SU-DHL-6 (cell line): ENCODE measurements at regions not wholly inside any gene's neighbourhood (a gene's known extent, or its start where the extent isn't known, plus 50 kb on each side); places are given as distances from the start of the nearest gene placed in this dataset.

Source experiments
- H2AFZ ChIP-seq: fragments of 200-600 bp; sonication (generic); 2 replicates; pipeline ENCODE4 v1.6.1; 2014; ENCODE audit warnings: low read depth, mild to moderate bottlenecking, moderate library complexity, mixed read lengths, antibody characterized with exemption, low read length; ENCODE audit not compliant: severe bottlenecking
- H3F3A ChIP-seq: fragments of 200-600 bp; shearing (Covaris generic); 2 replicates; pipeline ENCODE4 v1.6.0; 2016; ENCODE audit warnings: antibody characterized with exemption, mild to moderate bottlenecking; ENCODE audit not compliant: insufficient read depth
- H3K27ac ChIP-seq: fragments of 200-600 bp; sonication (generic); 2 replicates; pipeline ENCODE4 v1.5.1; 2016; ENCODE audit warnings: low read depth, mild to moderate bottlenecking, low read length, moderate library complexity, mixed read lengths
- H3K27me3 ChIP-seq: fragments of 200-600 bp; sonication (generic), shearing (Covaris generic); 2 replicates; pipeline ENCODE4 v1.6.0; 2014; ENCODE audit warnings: mild to moderate bottlenecking, low read length
- H3K36me3 ChIP-seq: fragments of 200-600 bp; sonication (generic); 2 replicates; pipeline ENCODE4 v1.6.1; 2014; ENCODE audit warnings: mild to moderate bottlenecking, low read length, mixed read lengths
- H3K4me2 ChIP-seq: fragments of 300-600, 200-600 bp; shearing (Covaris generic), sonication (generic); 2 replicates; pipeline ENCODE4 v1.6.0; 2014; ENCODE audit warnings: low read length, low read depth, mild to moderate bottlenecking; ENCODE audit not compliant: poor library complexity, severe bottlenecking
- H3K4me3 ChIP-seq: fragments of 200-600 bp; sonication (generic); 2 replicates; pipeline ENCODE4 v1.5.1; 2014; ENCODE audit warnings: antibody characterized with exemption, low read length, mild to moderate bottlenecking, mixed read lengths; ENCODE audit not compliant: insufficient read depth, poor library complexity, severe bottlenecking
- H3K79me2 ChIP-seq: fragments of 200-600 bp; sonication (generic); 2 replicates; pipeline ENCODE4 v1.6.1; 2014; ENCODE audit warnings: mild to moderate bottlenecking, low read length, moderate library complexity; ENCODE audit not compliant: insufficient read depth
- H3K9ac ChIP-seq: fragments of 200-600 bp; sonication (generic); 2 replicates; pipeline ENCODE4 v1.7.0; 2014; ENCODE audit warnings: mild to moderate bottlenecking, low read length
- H3K9me2 ChIP-seq: fragments of 200-600 bp; sonication (generic); replicated peaks from 2 replicates; pipeline ENCODE4 v1.6.1; 2014; ENCODE audit warnings: low read length; ENCODE audit not compliant: insufficient read depth
- H3K9me3 ChIP-seq: fragments of 200-600 bp; sonication (generic); 2 replicates; pipeline ENCODE4 v1.6.1; 2014; ENCODE audit warnings: low read length, mixed read lengths; ENCODE audit not compliant: insufficient read depth
- H4K20me1 ChIP-seq: fragments of 200-600 bp; sonication (generic); 2 replicates; pipeline ENCODE4 v1.6.1; 2014; ENCODE audit warnings: low read depth, mild to moderate bottlenecking, antibody characterized with exemption, low read length, moderate library complexity, mixed read lengths
- CTCF ChIP-seq: fragments of 200-600 bp; sonication (generic); IDR thresholded peaks from one replicate; pipeline ENCODE4 v1.5.1; 2017; ENCODE audit warnings: antibody characterized with exemption, mild to moderate bottlenecking, low read length, moderate library complexity; ENCODE audit not compliant: insufficient read depth, poor library complexity, severe bottlenecking
- EZH2phosphoT487 ChIP-seq: fragments of 200-600 bp; sonication (generic), shearing (Covaris generic); conservative IDR thresholded peaks from 2 replicates; pipeline ENCODE4 v1.6.1; 2018; ENCODE audit warnings: mild to moderate bottlenecking, antibody characterized with exemption, low read length, moderate library complexity, mixed read lengths

DNA sequence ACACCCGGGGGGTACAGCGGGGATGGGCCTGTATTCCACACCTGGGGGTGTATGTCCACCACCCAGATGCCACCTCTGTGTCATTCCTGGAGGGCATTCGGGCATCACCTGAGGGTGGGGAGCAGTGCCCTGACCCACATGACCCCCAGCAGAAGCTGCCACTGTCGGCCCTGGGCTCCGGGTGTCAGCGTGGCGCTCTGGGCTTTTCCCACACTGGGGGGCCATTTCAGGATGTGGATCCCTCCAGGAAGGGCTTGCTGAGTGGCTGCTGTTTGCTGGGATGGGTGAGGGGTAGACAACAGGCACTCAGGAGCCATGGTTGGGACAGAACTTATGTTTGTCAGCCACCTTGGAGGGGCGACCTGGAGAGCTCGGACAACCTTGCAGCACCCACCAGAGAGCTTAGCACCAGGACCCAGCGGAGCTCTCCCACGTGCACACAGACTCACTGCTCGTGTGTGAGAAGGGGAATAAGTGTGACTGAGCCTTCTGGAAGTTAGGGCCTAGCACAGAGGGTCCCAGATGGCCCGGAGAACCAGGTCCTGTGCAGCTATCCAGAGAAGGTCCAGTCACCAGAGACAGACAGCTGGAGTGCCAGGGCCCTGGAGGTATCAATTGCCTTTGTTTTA is 102.7 kb downstream of the METRNL start:
- no peak overlapping the region for H2AFZ ChIP-seq
- no peaks in the 10 kb centered on the region for H3K36me3 ChIP-seq
- TF ChIP-seq CTCF (no peak), EZH2phosphoT487 (no peak)
- H3K4me3 ChIP-seq, result no peak overlapping the region
- no peak overlapping the region for H3K27ac ChIP-seq
- H3K79me2 ChIP-seq, result no peaks in the 10 kb centered on the region
- no peaks in the 10 kb centered on the region for H3K9me2 ChIP-seq
- H3F3A ChIP-seq, result no peaks in the 10 kb centered on the region
- no peak overlapping the region for H3K9ac ChIP-seq
- H3K27me3 ChIP-seq, result no peaks in the 10 kb centered on the region
- no peaks in the 10 kb centered on the region for H4K20me1 ChIP-seq
- H3K4me2 ChIP-seq, result no peak overlapping the region
- no peaks in the 10 kb centered on the region for H3K9me3 ChIP-seq

GRCh38 chr17:83182620-83183101 is 103.3 kb downstream of the METRNL start:
- Histone ChIP-seq H3K9me3 (no peaks in the 10 kb centered on the region), H3F3A (no peaks in the 10 kb centered on the region), H3K79me2 (no peaks in the 10 kb centered on the region), H3K9me2 (no peaks in the 10 kb centered on the region), H3K4me3 (no peak overlapping the region), H3K9ac (no peak overlapping the region), H3K36me3 (no peaks in the 10 kb centered on the region), H3K27ac (no peak overlapping the region), H4K20me1 (no peaks in the 10 kb centered on the region), H3K27me3 (no peaks in the 10 kb centered on the region), H2AFZ (no peak overlapping the region), H3K4me2 (no peak overlapping the region)
- TF ChIP-seq EZH2phosphoT487, result no peak
- TF ChIP-seq CTCF, result no peak

- no peaks in the 10 kb centered on the region for H3K9me3 ChIP-seq
- no peaks in the 10 kb centered on the region for H3K9me2 ChIP-seq
- no peaks in the 10 kb centered on the region for H3K79me2 ChIP-seq
- H4K20me1 ChIP-seq, result no peaks in the 10 kb centered on the region
- H2AFZ ChIP-seq, result no peak overlapping the region
- no peaks in the 10 kb centered on the region for H3K36me3 ChIP-seq
- no peak overlapping the region for H3K4me3 ChIP-seq
- H3K9ac ChIP-seq, result no peak overlapping the region
- H3K4me2 ChIP-seq, result no peak overlapping the region
- H3K27me3 ChIP-seq, result no peaks in the 10 kb centered on the region
- no peak overlapping the region for H3K27ac ChIP-seq
- no peaks in the 10 kb centered on the region for H3F3A ChIP-seq
- TF ChIP-seq CTCF (no peak), EZH2phosphoT487 (no peak)
These were observed 103.9 kb downstream of the METRNL start for GRCh38 chr17:83183145-83183948.
